SK-MEL-5 (cell line): ENCODE measurements at regions not wholly inside any gene's neighbourhood (a gene's known extent, or its start where the extent isn't known, plus 50 kb on each side); places are given as distances from the start of the nearest gene placed in this dataset.
"Not testable (repeated sequence)": the region's sequence is repeated elsewhere in the genome, so short reads cannot be mapped to it uniquely, and the experiment has no call there.

Source experiments
- DNase-seq: peaks from one replicate; pipeline ENCODE4 v3.0.0-alpha.2; 2016; ENCODE audit warnings: low read depth, low spot score
- in situ Hi-C: cut with HindIII; loops from 2 replicates; pipeline ENCODE4 v1.10.0; 2016; ENCODE audit warnings: low sequenced_read_pairs, high pct_unique_total_duplicates, low pct_unique_long_range_greater_than_20kb

DNA sequence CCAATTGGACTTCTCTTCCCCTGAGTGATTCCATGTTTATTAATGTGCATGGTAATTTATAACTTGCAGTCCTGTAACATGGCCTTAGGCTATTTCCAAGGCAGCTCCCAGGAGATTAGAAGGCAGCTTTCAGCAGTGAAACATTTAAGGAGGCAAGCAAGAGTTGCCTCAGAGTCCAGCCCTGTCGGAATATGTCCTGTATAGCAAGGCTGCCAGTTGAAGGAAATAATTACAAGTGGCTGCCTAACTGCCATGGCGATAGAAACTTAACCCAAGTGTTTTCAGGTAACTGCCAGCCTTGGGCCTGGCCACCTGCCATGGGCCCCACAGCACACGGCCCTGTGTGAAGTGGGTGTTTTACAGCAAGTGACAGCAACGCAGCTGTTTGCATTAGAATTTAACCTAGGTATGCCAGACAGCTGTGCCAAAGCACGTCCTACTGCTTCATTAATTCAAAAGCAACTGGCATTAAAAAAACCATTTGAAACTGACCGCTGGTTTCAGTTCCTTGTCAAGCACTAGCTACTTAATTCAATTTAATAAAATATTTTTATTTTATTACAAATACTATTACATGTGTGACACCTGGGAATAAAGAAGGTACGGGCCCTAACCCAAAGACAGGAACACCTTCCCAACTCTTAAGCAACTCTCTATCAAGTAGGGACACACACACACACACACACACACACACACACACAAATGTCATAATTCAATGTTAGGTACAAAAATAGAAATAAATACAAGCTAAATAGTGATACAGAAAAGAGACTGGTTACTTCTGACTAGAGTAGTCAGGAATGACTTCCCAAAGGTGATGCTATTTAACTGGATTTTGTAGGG is 151.8 kb upstream of the HEY2 start:
- in situ Hi-C loops: no loop called here
- peak; percentile 40 for DNase-seq

DNA sequence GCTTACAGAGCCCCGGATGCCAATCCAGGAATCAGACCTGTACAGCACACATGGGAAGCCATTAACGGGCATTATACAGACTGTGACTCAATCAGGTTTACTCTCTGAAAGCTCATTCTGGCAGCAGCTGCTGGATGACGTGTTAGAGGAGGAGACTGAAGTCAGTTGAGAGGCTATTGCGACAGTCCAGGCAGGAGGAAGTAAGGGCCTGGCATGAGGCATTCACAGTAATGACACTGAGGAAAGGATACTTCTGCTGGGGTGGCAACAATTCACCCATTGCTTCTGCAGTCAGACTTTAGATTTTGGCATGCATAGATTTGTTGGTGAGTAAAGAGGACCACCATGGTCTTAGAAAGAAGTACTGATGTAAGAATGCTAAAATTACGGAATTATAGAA is 151.0 kb upstream of the HEY2 start:
- in situ Hi-C loops: no loop called here
- DNase-seq: peak; percentile 67

DNA sequence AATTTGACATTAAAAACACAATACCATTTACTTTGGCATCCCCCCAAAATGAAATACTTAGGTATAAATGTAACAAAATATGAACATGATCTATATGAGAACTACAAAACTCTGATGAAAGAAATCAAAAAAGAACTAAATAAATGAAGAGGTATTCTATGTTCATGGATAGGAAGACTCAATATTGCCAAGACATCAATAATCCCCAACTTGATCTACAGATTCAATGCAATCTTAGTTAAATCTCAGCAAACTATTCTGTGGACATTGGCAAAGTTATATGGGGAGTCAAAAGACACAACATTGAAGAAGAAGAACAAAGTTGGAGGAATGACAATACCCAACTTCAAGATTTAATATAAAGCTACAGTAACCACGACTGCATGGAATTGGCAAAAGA is 145.2 kb upstream of the HEY2 start:
- DNase-seq: no peak
- in situ Hi-C loops: no loop called here

GRCh38 chr6:125611573-125612344 is 137.7 kb upstream of the HEY2 start:
- in situ Hi-C loops: no loop called here
- peak; percentile 10 for DNase-seq

GRCh38 chr6:125612345-125612846 is 137.0 kb upstream of the HEY2 start:
- no peak for DNase-seq
- in situ Hi-C loops: no loop called here

DNA sequence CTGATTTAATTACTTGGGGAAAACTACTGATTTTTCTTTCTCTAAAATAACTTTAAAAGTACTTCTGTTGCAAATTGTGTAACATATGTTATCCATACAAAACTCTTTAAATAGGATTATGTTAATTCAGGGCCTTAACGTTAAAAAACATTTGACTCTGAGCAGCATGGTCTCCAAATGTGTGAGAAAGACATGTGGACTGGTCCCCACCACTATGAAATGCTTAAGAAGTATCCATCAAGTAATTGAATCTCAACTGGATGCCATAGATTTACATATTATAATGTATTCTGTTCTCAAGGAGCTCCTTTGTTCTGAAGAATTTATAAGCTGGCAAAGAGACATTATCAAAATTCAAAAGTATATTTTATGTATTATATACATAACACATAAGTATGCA is 130.8 kb upstream of the HEY2 start:
- in situ Hi-C loops: no loop called here
- no peak for DNase-seq

DNA sequence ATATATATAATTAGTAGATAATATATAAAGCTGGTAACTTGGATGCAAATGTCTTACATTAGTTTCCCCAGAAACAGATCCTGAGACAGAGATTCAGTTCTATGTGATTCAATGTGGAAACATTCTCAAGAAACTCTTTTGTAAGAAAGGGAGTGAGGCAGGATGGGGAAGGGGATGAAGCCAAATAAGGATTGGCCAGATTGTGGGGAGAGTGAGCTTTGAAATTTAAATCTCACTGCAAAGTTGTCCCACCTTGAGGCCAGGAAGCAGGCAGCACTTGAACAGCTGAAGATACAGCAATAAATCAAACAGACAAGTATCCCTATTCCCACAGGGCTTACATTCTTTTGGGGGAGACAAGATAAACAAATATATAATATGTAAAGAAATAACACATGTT is 126.3 kb upstream of the HEY2 start:
- in situ Hi-C loops: no loop called here

DNA sequence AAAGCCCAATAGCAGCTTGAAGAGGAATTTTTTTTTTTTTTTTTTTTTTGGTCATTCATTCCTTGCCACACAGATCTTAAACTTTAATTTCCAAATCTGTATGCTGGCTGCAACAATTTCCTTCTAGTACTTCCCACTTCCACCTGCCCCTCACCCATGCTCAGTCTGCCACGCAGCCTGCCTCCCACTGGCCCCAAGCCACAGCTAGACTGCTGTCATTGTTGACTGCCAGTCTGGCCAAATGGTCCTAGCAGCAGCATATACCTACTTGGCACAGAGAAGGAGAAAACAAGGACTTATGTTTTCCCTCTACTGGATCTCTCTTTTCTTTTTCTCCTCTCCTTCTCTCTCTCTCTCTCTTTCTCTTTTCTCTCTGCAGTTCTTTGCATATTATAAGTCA is 118.3 kb upstream of the HEY2 start:
- in situ Hi-C loops: no loop called here
- DNase-seq: peak; percentile 17

More for the DNA sequence above, 126.3 kb upstream of the HEY2 start:
- no peak for DNase-seq

DNA sequence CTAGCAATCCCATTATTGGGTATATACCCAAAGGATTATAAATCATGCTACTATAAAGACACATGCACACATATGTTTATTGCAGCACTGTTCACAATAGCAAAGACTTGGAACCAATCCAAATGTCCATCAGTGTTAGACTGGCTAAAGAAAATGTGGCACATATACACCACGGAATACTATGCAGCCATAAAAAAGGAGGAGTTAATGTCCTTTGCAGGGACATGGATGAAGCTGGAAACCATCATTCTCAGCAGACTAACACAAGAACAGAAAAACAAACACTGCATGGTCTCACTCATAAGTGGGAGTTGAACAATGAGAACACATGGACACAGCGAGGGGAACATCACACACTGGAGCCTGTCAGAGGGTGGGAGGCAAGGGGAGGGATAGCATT is 113.4 kb upstream of the HEY2 start:
- in situ Hi-C loops, DNase-seq: not testable (repeated sequence)

DNA sequence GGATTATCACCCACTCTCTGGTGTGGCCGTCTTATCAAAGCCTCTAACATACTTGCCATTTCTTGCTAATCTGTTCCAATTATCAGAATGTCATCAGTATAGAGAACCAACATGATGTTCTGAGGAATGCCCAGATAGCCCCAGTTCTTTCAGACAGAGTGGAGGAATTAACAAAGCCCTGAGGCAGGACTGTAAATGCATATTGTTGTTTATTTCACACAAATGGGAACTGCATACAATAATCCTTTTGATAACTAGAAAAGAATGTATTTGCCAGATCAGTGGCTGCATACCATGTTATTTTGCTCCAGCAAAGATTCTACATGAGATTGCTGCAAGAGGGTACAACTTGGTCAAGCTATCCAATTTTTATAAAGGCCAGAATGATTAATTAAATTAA is 112.8 kb upstream of the HEY2 start:
- peak; percentile 83 for DNase-seq

GRCh38 chr6:125637207-125637606 is 112.2 kb upstream of the HEY2 start:
- in situ Hi-C loops: no loop called here
- DNase-seq: peak; percentile 92

More for the DNA sequence above, 112.8 kb upstream of the HEY2 start:
- in situ Hi-C loops: no loop called here

- DNase-seq: peak; percentile 36
- in situ Hi-C loops: no loop called here
Measured at GRCh38 chr6:125639466-125640020, 109.9 kb upstream of the HEY2 start.

DNA sequence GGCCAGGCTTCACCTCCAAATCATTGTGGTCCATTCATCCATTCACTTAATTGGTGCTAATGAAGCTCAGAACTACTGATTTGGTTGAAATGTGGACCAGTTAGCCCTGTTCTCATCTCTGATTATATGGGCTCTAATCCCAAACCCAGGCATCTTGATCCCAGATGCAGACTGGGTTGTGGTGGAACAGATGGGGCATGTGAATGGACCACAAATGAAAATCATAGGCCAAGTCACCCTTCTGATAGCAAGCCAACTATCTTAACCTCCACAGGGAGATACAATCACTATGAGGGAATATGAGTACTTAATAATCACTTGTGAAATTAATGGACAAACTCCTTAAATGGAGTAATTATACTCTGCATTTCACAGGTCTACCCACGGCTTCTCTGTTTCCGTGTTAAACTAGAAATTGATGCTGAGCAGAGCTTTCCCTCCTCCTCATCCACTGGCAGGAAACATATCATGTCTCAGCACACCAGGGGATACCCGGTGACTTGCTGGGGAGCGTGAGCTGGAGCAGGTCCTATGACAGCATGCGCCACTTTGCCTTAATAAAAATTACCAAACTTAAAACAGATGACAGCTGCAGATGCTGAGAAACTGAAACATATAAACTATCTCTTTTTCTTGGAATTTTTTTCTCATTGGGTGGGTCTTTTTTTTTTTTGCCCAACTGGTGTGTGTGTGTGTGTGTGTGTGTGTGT is 108.8 kb upstream of the HEY2 start:
- no peak for DNase-seq
- in situ Hi-C loops: no loop called here

DNA sequence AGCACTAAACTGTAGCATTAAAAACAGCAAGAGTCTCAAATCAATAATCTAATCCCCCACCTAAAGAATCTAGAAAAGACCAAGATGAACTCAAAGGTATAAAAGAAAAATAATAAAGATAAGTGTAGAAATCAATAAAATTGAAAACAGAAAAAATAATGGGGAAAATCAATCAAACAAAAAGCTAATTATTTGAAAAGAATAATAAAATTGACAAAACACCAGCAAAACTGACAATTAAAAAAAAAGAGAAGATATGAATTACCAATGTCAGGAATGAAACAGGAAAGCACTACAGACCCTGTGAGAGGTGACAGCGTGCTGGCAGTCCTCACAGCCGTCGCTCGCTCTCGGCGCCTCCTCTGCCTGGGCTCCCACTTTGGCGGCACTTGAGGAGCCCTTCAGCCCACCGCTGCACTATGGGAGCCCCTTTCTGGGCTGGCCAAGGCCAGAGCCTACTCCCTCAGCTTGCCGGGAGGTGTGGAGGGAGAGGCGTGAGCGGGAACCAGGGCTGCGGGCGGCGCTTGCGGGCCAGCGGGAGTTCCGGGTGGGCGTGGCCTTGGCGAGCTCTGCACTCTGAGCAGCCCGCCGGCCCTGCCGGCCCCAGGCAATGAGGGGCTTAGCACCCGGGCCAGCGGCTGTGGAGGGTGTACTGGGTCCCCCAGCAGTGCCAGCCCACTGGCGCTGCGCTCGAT is 105.3 kb upstream of the HEY2 start:
- in situ Hi-C loops, DNase-seq: not testable (repeated sequence)

DNA sequence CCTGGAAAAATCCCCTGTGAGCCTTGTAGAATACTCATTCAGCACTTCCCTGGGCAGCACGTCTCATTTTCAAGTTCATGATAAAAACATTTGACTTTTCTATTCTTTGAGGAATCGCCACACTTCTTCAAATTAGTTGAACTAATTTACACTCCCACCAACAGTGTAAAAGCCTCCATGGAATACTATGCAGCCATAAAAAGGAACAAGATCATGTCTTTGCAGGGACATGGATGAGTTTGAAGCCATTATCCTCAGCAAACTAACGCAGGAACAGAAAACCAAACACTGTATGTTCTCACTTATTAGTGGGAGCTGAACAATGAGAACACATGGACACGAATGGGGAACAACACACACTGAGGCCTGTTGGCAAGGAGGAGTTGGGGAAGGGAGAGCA is 102.0 kb upstream of the HEY2 start:
- no peak for DNase-seq
- in situ Hi-C loops: no loop called here

GRCh38 chr6:125653752-125654151 is 95.7 kb upstream of the HEY2 start:
- DNase-seq, in situ Hi-C loops: not testable (repeated sequence)

GRCh38 chr6:125655511-125655910 is 93.9 kb upstream of the HEY2 start:
- no peak for DNase-seq
- in situ Hi-C loops: no loop called here
